ENCODE measurements at regions not wholly inside any gene's neighbourhood (a gene's known extent, or its start where the extent isn't known, plus 50 kb on each side); places are given as distances from the start of the nearest gene placed in this dataset.

GRCh38 chr1:147842578-147842977 is 60.0 kb upstream of the GJA8 start (continued):
- TF ChIP-seq CDX4 (CRISPR knock-in tag; IDR thresholded peaks at IDR 0.05; ENCODE audit: borderline replicate concordance) (no peak), FOXP4 (CRISPR knock-in tag; IDR thresholded peaks at IDR 0.05) (0 out of 2 replicates have a peak, but pooled peaks have one; percentile 53)

- DNase-seq (ENCODE audit: low spot score) (no peak), ATAC-seq (no peak)
- Mint-ChIP-seq H3K9me3 (peaks cover 13% of the 10 kb centered on the region), H3K27me3 (ENCODE audit: low read depth) (peaks cover 2% of the 10 kb centered on the region), H3K4me3 (no peak overlapping the region), H3K27ac (no peak overlapping the region), H3K4me1 (peaks cover 35% of the 10 kb centered on the region), H3K36me3 (peaks cover 2% of the 10 kb centered on the region; the same call in 1 of the 2 replicates)
- TF ChIP-seq ZBTB43 (CRISPR knock-in tag; IDR thresholded peaks at IDR 0.05) (no peak), TEAD1 (CRISPR knock-in tag; IDR thresholded peaks at IDR 0.05) (no peak), ERG (CRISPR knock-in tag; IDR thresholded peaks at IDR 0.05) (no peak), SMAD3 (CRISPR knock-in tag; IDR thresholded peaks at IDR 0.05; ENCODE audit: borderline replicate concordance) (no peak), ZBTB21 (CRISPR knock-in tag; IDR thresholded peaks at IDR 0.05; ENCODE audit: borderline replicate concordance) (no peak), ZSCAN18 (CRISPR knock-in tag; IDR thresholded peaks at IDR 0.05) (no peak), FOXJ3 (CRISPR knock-in tag; IDR thresholded peaks at IDR 0.05; ENCODE audit: borderline replicate concordance) (no peak), NFYB (CRISPR knock-in tag; conservative IDR thresholded peaks at IDR 0.05; ENCODE audit: low read depth) (no peak), ZNF232 (CRISPR knock-in tag; IDR thresholded peaks at IDR 0.05) (no peak), FOXP1 (CRISPR knock-in tag; IDR thresholded peaks at IDR 0.05; ENCODE audit: borderline replicate concordance) (no peak), HMGA2 (CRISPR knock-in tag; IDR thresholded peaks at IDR 0.05) (no peak), ZMAT4 (CRISPR knock-in tag; IDR thresholded peaks at IDR 0.05) (no peak)
- ChIA-PET POLR2A (no interaction called here), CTCF (no interaction called here)
Measured at GRCh38 chr1:147843486-147843885, 59.1 kb upstream of the GJA8 start.

- Mint-ChIP-seq H3K4me3 (no peak overlapping the region), H3K4me1 (peaks cover 23% of the 10 kb centered on the region), H3K27me3 (ENCODE audit: low read depth) (peaks cover 2% of the 10 kb centered on the region), H3K9me3 (peaks cover 5% of the 10 kb centered on the region), H3K36me3 (peaks cover under 1% of the 10 kb centered on the region; the same call in 1 of the 2 replicates), H3K27ac (no peak overlapping the region)
- no peak for TF ChIP-seq ZNF532 (CRISPR knock-in tag; IDR thresholded peaks at IDR 0.05; ENCODE audit: borderline replicate concordance)
- no peak for TF ChIP-seq ETV6 (CRISPR knock-in tag; IDR thresholded peaks at IDR 0.05)
- no peak for TF ChIP-seq STAT6 (CRISPR knock-in tag; conservative IDR thresholded peaks at IDR 0.05; ENCODE audit: low read depth)
- no peak for ATAC-seq
- DNase-seq (ENCODE audit: low spot score), result no peak
- CTCF ChIA-PET, result interaction anchor here (1.2 kb wide), 1 partner anchor 45 kb away, joined by 5 read pairs; no protein-coding TSS in a partner anchor
- POLR2A ChIA-PET, result no interaction called here
Measured at GRCh38 chr1:147847831-147848230, 54.8 kb upstream of the GJA8 start.
